T-cell (primary cell): ENCODE measurements at regions not wholly inside any gene's neighbourhood (a gene's known extent, or its start where the extent isn't known, plus 50 kb on each side); places are given as distances from the start of the nearest gene placed in this dataset.

ENCODE experiments used
- ATAC-seq, 4 experiments: fragments of 200-7000 bp in 3 of 4; fragments of 150-1000 bp in 1 of 4; cut with Tn5 transposase; replicated peaks in 1 of 4; 1 replicate in 3 of 4; 2 replicates in 1 of 4; pipeline ENCODE4 v1.10.0; 2021; ENCODE audit warnings: moderate library complexity in 3 of 4, mild to moderate bottlenecking in 2 of 4, moderate number of reproducible peaks in 1 of 4
- CTCF ChIA-PET, 2 donors: fragments of 300-600 bp; sonication (Branson Sonifier 250); formaldehyde crosslinking; loops; one replicate each; lab custom pipeline; 2022; ENCODE audit warnings: antibody characterized with exemption in 2 of 2; lab: Charles Lee
- POLR2A ChIA-PET, 2 donors: fragments of 300-600 bp; sonication (Branson Sonifier 250); formaldehyde crosslinking; loops; one replicate each; lab custom pipeline; 2022; ENCODE audit warnings: antibody characterized with exemption in 2 of 2; lab: Charles Lee
- DNase-seq, 35 experiments: peaks; one replicate each; pipeline versions ENCODE4 v3.0.0 to v3.0.0-alpha.2; 2013 to 2023
- H3K27ac ChIP-seq: one replicate; pipeline ENCODE4 v1.5.1; 2013; ENCODE audit warnings: low read length
- H3K27me3 ChIP-seq, 2 experiments: replicated peaks in 1 of 2; 1 replicate in 1 of 2; 2 replicates in 1 of 2; pipeline versions ENCODE4 v1.6.1 to v1.7.0; 2013; ENCODE audit warnings: low read length in 1 of 2, mixed read lengths in 1 of 2; ENCODE audit not compliant: control insufficient read depth in 2 of 2, insufficient read depth in 2 of 2; ENCODE audit errors: extremely low read depth in 1 of 2
- H3K36me3 ChIP-seq, 2 donors: 1 replicate in 1 of 2; 2 replicates in 1 of 2; pipeline versions ENCODE4 v1.6.1 to v1.7.0; 2013; ENCODE audit warnings: low read length in 1 of 2; ENCODE audit not compliant: control insufficient read depth in 2 of 2, insufficient read depth in 1 of 2; ENCODE audit errors: extremely low read depth in 1 of 2
- H3K4me1 ChIP-seq, 2 experiments: 1 replicate in 1 of 2; 2 replicates in 1 of 2; pipeline versions ENCODE4 v1.6.1 to v1.7.0; 2013; ENCODE audit warnings: low read length in 2 of 2, mixed read lengths in 1 of 2; ENCODE audit not compliant: insufficient read depth in 2 of 2, control insufficient read depth in 1 of 2; ENCODE audit errors: extremely low read depth in 1 of 2
- H3K4me3 ChIP-seq, 2 donors: 1 replicate in 1 of 2; 2 replicates in 1 of 2; pipeline versions ENCODE4 v1.5.1 to v1.7.0; 2013; ENCODE audit warnings: mild to moderate bottlenecking in 2 of 2, low read length in 1 of 2, moderate library complexity in 1 of 2; ENCODE audit not compliant: control insufficient read depth in 1 of 2; ENCODE audit errors: extremely low read depth in 1 of 2
- H3K9me3 ChIP-seq: 2 replicates; pipeline ENCODE4 v1.7.0; 2013
- H3K27ac Mint-ChIP-seq, 2 donors: one replicate each; pipeline ENCODE4 v1.8.0; 2020 to 2021; ENCODE audit warnings: mild to moderate bottlenecking in 2 of 2, mixed read lengths in 2 of 2
- H3K27me3 Mint-ChIP-seq, 2 donors: one replicate each; pipeline ENCODE4 v1.8.0; 2021 to 2022; ENCODE audit warnings: mixed read lengths in 2 of 2
- H3K36me3 Mint-ChIP-seq: one replicate; pipeline ENCODE4 v1.8.0; 2021; ENCODE audit warnings: mixed read lengths
- H3K4me1 Mint-ChIP-seq, 3 donors: one replicate each; pipeline ENCODE4 v1.8.0; 2020 to 2022; ENCODE audit warnings: mixed read lengths in 3 of 3, mild to moderate bottlenecking in 1 of 3
- H3K4me3 Mint-ChIP-seq, 3 donors: one replicate each; pipeline ENCODE4 v1.8.0; 2020 to 2022; ENCODE audit warnings: mild to moderate bottlenecking in 3 of 3, mixed read lengths in 3 of 3, moderate library complexity in 3 of 3
- H3K9me3 Mint-ChIP-seq, 3 donors: one replicate each; pipeline ENCODE4 v1.8.0; 2020 to 2022; ENCODE audit warnings: mixed read lengths in 3 of 3
- WGBS: methylation state at CpG from one replicate; pipeline ENCODE4 v1.1.5; 2013; ENCODE audit warnings: missing lambda C conversion rate; ENCODE audit not compliant: insufficient coverage; 5-methylcytosine and 5-hydroxymethylcytosine counted together

- H3K4me1 ChIP-seq = peaks cover 0 to 7% of the 10 kb centered on the region in 2 experiments
- H3K36me3 Mint-ChIP-seq = no peaks in the 10 kb centered on the region
- H3K4me3 Mint-ChIP-seq = no peak overlapping the region
- 75% methylated on average over 3 of the region's 5 CpGs for WGBS
- POLR2A ChIA-PET = interaction anchor here in 1 of 2 donors (0.6 to 0.7 kb wide), 3 partner anchors 121 to 1179 kb away, joined by 3 to 4 read pairs (median 4); no protein-coding TSS in a partner anchor
- peaks cover 16 to 27% of the 10 kb centered on the region in 2 donors for H3K27me3 Mint-ChIP-seq
- no peaks in the 10 kb centered on the region for H3K36me3 ChIP-seq
- no peak for DNase-seq
- H3K27ac Mint-ChIP-seq = no peak overlapping the region
- H3K4me3 ChIP-seq = no peak overlapping the region
- CTCF ChIA-PET = interaction anchor here (0.6 to 1.0 kb wide), 2 partner anchors 21 to 22 kb away, joined by 3 read pairs; no protein-coding TSS in a partner anchor
- no peaks in the 10 kb centered on the region for H3K9me3 ChIP-seq
- ATAC-seq = no peak
- H3K27ac ChIP-seq = no peak overlapping the region
- H3K4me1 Mint-ChIP-seq = peaks cover 7 to 17% (median 16%) of the 10 kb centered on the region in 3 donors
- no peaks in the 10 kb centered on the region for H3K9me3 Mint-ChIP-seq
- H3K27me3 ChIP-seq = peaks cover 0 to 21% of the 10 kb centered on the region in 2 experiments
These were observed 136.6 kb downstream of the SPAG6 start for GRCh38 chr10:22481687-22482539.

- Histone ChIP-seq H3K4me1 (peaks cover 0 to 3% of the 10 kb centered on the region in 2 experiments), H3K36me3 (no peaks in the 10 kb centered on the region), H3K27me3 (peaks cover 0 to 10% of the 10 kb centered on the region in 2 experiments), H3K9me3 (no peaks in the 10 kb centered on the region), H3K4me3 (no peak overlapping the region), H3K27ac (no peak overlapping the region)
- ATAC-seq (no peak), DNase-seq (no peak)
- peaks cover 7 to 15% (median 14%) of the 10 kb centered on the region in 3 donors for H3K4me1 Mint-ChIP-seq
- no peak overlapping the region for H3K27ac Mint-ChIP-seq
- POLR2A ChIA-PET = interaction anchor here in 1 of 2 donors (0.6 kb wide), 1 partner anchor 1178 kb away, joined by 4 read pairs; no protein-coding TSS in a partner anchor
- WGBS = no CpG with 5 or more reads among the region's 1 CpG
- H3K36me3 Mint-ChIP-seq = no peaks in the 10 kb centered on the region
- H3K4me3 Mint-ChIP-seq = peak overlapping the region; percentile 10 to 59 (median 36)
- CTCF ChIA-PET = no interaction called here
- peaks cover 14 to 28% of the 10 kb centered on the region in 2 donors for H3K27me3 Mint-ChIP-seq
- H3K9me3 Mint-ChIP-seq = no peaks in the 10 kb centered on the region
These were observed 137.8 kb downstream of the SPAG6 start for GRCh38 chr10:22483132-22483531.
